ENCODE measurements at regions not wholly inside any gene's neighbourhood (a gene's known extent, or its start where the extent isn't known, plus 50 kb on each side); places are given as distances from the start of the nearest gene placed in this dataset.

GRCh38 chrX:57848857-57849256, 61.4 kb downstream of the ZXDA start:
- no CpG with 5 or more reads among the region's 4 CpGs for WGBS (ENCODE audit: insufficient coverage, low lambda C conversion rate)
- no peaks in the 10 kb centered on the region for H3K27me3 ChIP-seq (ENCODE audit: control insufficient read depth, insufficient read depth, low read length)
- no peak overlapping the region for H3K27ac ChIP-seq (ENCODE audit: low read length)
- peaks cover 5% of the 10 kb centered on the region for H3K9me3 ChIP-seq (ENCODE audit: control insufficient read depth, low read depth, low read length)
- H3K36me3 ChIP-seq (ENCODE audit: control insufficient read depth, insufficient read depth, low read length), result no peaks in the 10 kb centered on the region
- no peaks in the 10 kb centered on the region for H3K4me1 ChIP-seq (ENCODE audit: control insufficient read depth, insufficient read depth, low read length)
- no peak for DNase-seq
- H3K4me3 ChIP-seq (ENCODE audit: low read length), result no peak overlapping the region

GRCh38 chrX:57822818-57823217, 87.4 kb downstream of the ZXDA start:
- Histone ChIP-seq H3K4me1 (ENCODE audit: control insufficient read depth, insufficient read depth, low read length) (no peaks in the 10 kb centered on the region), H3K9me3 (ENCODE audit: control insufficient read depth, low read depth, low read length) (no peaks in the 10 kb centered on the region), H3K4me3 (ENCODE audit: low read length) (no peak overlapping the region), H3K27me3 (ENCODE audit: control insufficient read depth, insufficient read depth, low read length) (no peaks in the 10 kb centered on the region), H3K36me3 (ENCODE audit: control insufficient read depth, insufficient read depth, low read length) (no peaks in the 10 kb centered on the region), H3K27ac (ENCODE audit: low read length) (no peak overlapping the region)
- no peak for DNase-seq
- no CpG with 5 or more reads among the region's 4 CpGs for WGBS (ENCODE audit: insufficient coverage, low lambda C conversion rate)

- no peak for DNase-seq
- H3K36me3 ChIP-seq (ENCODE audit: control insufficient read depth, insufficient read depth, low read length), result no peaks in the 10 kb centered on the region
- H3K9me3 ChIP-seq (ENCODE audit: control insufficient read depth, low read depth, low read length), result no peaks in the 10 kb centered on the region
- no CpG with 5 or more reads among the region's 8 CpGs for WGBS (ENCODE audit: insufficient coverage, low lambda C conversion rate)
- no peaks in the 10 kb centered on the region for H3K4me1 ChIP-seq (ENCODE audit: control insufficient read depth, insufficient read depth, low read length)
- no peak overlapping the region for H3K4me3 ChIP-seq (ENCODE audit: low read length)
- H3K27me3 ChIP-seq (ENCODE audit: control insufficient read depth, insufficient read depth, low read length), result no peaks in the 10 kb centered on the region
- H3K27ac ChIP-seq (ENCODE audit: low read length), result no peak overlapping the region
These were observed 87.9 kb downstream of the ZXDA start for GRCh38 chrX:57822398-57822797.

DNA sequence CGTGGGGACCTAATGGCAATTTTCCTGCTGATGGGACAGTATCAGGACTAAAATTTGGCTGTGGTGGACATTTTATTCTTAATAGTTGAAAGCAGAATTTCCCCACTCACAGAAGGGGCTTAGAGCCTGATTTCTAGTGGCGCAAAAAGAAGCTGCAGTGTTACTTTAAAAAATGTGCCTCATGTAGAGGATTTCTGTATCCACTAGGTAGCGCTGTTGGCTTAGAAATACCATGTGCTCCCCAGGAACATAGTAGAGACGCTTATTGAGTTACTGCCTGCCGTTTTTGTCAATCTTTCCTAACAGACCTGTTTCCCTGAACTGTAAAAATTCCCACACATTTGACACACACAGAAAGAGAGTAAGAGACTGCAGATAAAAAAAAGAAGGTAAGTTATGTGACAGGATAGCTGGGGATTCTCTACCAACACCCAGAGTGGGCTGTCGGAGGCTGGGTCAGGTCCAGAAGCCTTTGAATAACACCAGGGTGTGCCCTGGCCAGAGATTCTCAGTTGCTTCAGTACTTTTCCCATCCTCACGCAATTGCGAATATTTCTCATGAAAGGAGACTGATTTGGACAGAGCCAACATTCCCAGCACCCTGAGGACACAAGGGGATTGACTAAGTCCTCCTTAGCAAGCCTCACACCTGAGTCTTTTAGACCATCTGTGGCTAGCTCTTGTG, 88.4 kb downstream of the ZXDA start:
- WGBS (ENCODE audit: insufficient coverage, low lambda C conversion rate), result no CpG with 5 or more reads among the region's 8 CpGs

GRCh38 chrX:57817302-57817701, 93.0 kb downstream of the ZXDA start:
- Histone ChIP-seq H3K36me3 (ENCODE audit: control insufficient read depth, insufficient read depth, low read length) (no peaks in the 10 kb centered on the region), H3K9me3 (ENCODE audit: control insufficient read depth, low read depth, low read length) (no peaks in the 10 kb centered on the region), H3K4me1 (ENCODE audit: control insufficient read depth, insufficient read depth, low read length) (no peaks in the 10 kb centered on the region), H3K27me3 (ENCODE audit: control insufficient read depth, insufficient read depth, low read length) (no peaks in the 10 kb centered on the region), H3K4me3 (ENCODE audit: low read length) (no peak overlapping the region), H3K27ac (ENCODE audit: low read length) (no peak overlapping the region)
- DNase-seq, result no peak
- 71% methylated on average over 1 of the region's 2 CpGs for WGBS (ENCODE audit: insufficient coverage, low lambda C conversion rate)

More for the DNA sequence above, 88.4 kb downstream of the ZXDA start:
- H3K4me3 ChIP-seq (ENCODE audit: low read length), result no peak overlapping the region
- H3K27ac ChIP-seq (ENCODE audit: low read length), result no peak overlapping the region
- peak in 1 of 2 donors; percentile 6 for DNase-seq
- H3K27me3 ChIP-seq (ENCODE audit: control insufficient read depth, insufficient read depth, low read length), result no peaks in the 10 kb centered on the region
- H3K9me3 ChIP-seq (ENCODE audit: control insufficient read depth, low read depth, low read length), result no peaks in the 10 kb centered on the region
- no peaks in the 10 kb centered on the region for H3K4me1 ChIP-seq (ENCODE audit: control insufficient read depth, insufficient read depth, low read length)
- no peaks in the 10 kb centered on the region for H3K36me3 ChIP-seq (ENCODE audit: control insufficient read depth, insufficient read depth, low read length)

GRCh38 chrX:57772637-57773036, 92.6 kb upstream of the NLRP2B start:
- H3K27me3 ChIP-seq (ENCODE audit: control insufficient read depth, insufficient read depth, low read length), result no peaks in the 10 kb centered on the region
- no peak for DNase-seq
- no peak overlapping the region for H3K4me3 ChIP-seq (ENCODE audit: low read length)
- no peaks in the 10 kb centered on the region for H3K4me1 ChIP-seq (ENCODE audit: control insufficient read depth, insufficient read depth, low read length)
- no peaks in the 10 kb centered on the region for H3K9me3 ChIP-seq (ENCODE audit: control insufficient read depth, low read depth, low read length)
- no peak overlapping the region for H3K27ac ChIP-seq (ENCODE audit: low read length)
- no CpG with 5 or more reads among the region's 4 CpGs for WGBS (ENCODE audit: insufficient coverage, low lambda C conversion rate)
- H3K36me3 ChIP-seq (ENCODE audit: control insufficient read depth, insufficient read depth, low read length), result no peaks in the 10 kb centered on the region

GRCh38 chrX:57771689-57772088, 91.6 kb upstream of the NLRP2B start:
- DNase-seq, result no peak
- no peak overlapping the region for H3K4me3 ChIP-seq (ENCODE audit: low read length)
- no peaks in the 10 kb centered on the region for H3K9me3 ChIP-seq (ENCODE audit: control insufficient read depth, low read depth, low read length)
- H3K27ac ChIP-seq (ENCODE audit: low read length), result no peak overlapping the region
- H3K4me1 ChIP-seq (ENCODE audit: control insufficient read depth, insufficient read depth, low read length), result no peaks in the 10 kb centered on the region
- H3K36me3 ChIP-seq (ENCODE audit: control insufficient read depth, insufficient read depth, low read length), result no peaks in the 10 kb centered on the region
- no peaks in the 10 kb centered on the region for H3K27me3 ChIP-seq (ENCODE audit: control insufficient read depth, insufficient read depth, low read length)

GRCh38 chrX:57752866-57753265, 72.8 kb upstream of the NLRP2B start:
- Histone ChIP-seq H3K27me3 (ENCODE audit: control insufficient read depth, insufficient read depth, low read length) (no peaks in the 10 kb centered on the region), H3K4me3 (ENCODE audit: low read length) (no peak overlapping the region), H3K4me1 (ENCODE audit: control insufficient read depth, insufficient read depth, low read length) (no peaks in the 10 kb centered on the region), H3K36me3 (ENCODE audit: control insufficient read depth, insufficient read depth, low read length) (no peaks in the 10 kb centered on the region), H3K27ac (ENCODE audit: low read length) (no peak overlapping the region), H3K9me3 (ENCODE audit: control insufficient read depth, low read depth, low read length) (no peaks in the 10 kb centered on the region)
- no CpG with 5 or more reads among the region's 2 CpGs for WGBS (ENCODE audit: insufficient coverage, low lambda C conversion rate)
- no peak for DNase-seq

GRCh38 chrX:57741107-57741506, 61.0 kb upstream of the NLRP2B start:
- Histone ChIP-seq H3K9me3 (ENCODE audit: control insufficient read depth, low read depth, low read length) (peaks cover 3% of the 10 kb centered on the region), H3K4me1 (ENCODE audit: control insufficient read depth, insufficient read depth, low read length) (no peaks in the 10 kb centered on the region), H3K4me3 (ENCODE audit: low read length) (no peak overlapping the region), H3K27me3 (ENCODE audit: control insufficient read depth, insufficient read depth, low read length) (no peaks in the 10 kb centered on the region), H3K27ac (ENCODE audit: low read length) (no peak overlapping the region), H3K36me3 (ENCODE audit: control insufficient read depth, insufficient read depth, low read length) (no peaks in the 10 kb centered on the region)
- no peak for DNase-seq
- WGBS (ENCODE audit: insufficient coverage, low lambda C conversion rate), result no CpG with 5 or more reads among the region's 2 CpGs

DNA sequence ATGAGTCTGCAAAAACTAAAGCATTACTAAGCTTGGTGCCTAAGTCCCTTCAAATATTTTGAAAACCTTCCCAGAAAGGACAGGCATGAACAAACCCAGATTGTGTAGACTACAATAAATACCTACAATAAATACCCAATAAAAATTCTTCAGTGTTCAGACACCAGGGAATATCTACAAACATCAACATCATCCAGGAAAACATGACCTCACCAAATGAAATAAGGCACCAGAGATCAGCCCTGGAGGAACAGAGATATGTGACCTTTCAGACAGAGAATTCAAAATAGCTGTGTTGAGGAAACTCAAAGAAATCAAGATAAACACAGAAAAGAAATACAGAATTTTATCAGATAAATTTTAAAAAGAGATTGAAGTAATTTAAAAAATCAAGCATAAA, 57.8 kb upstream of the NLRP2B start:
- no peak for DNase-seq
- Histone ChIP-seq H3K36me3 (ENCODE audit: control insufficient read depth, insufficient read depth, low read length) (no peaks in the 10 kb centered on the region), H3K4me1 (ENCODE audit: control insufficient read depth, insufficient read depth, low read length) (no peaks in the 10 kb centered on the region), H3K27me3 (ENCODE audit: control insufficient read depth, insufficient read depth, low read length) (no peaks in the 10 kb centered on the region), H3K4me3 (ENCODE audit: low read length) (no peak overlapping the region), H3K9me3 (ENCODE audit: control insufficient read depth, low read depth, low read length) (peaks cover 3% of the 10 kb centered on the region), H3K27ac (ENCODE audit: low read length) (no peak overlapping the region)

Measured in large intestine (tissue), 3 donors.